Type B pancreatic cell (in vitro differentiated cells): ENCODE measurements at regions not wholly inside any gene's neighbourhood (a gene's known extent, or its start where the extent isn't known, plus 50 kb on each side); places are given as distances from the start of the nearest gene placed in this dataset.

Source experiments
- DNase-seq: peaks from one replicate; pipeline ENCODE4 v3.0.0; 2021; ENCODE audit warnings: mixed read lengths; ENCODE audit not compliant: unreplicated experiment; ENCODE audit errors: extremely low spot score
- H3K27ac Mint-ChIP-seq: 2 replicates; pipeline ENCODE4 v1.8.0; 2021; ENCODE audit warnings: mild to moderate bottlenecking, mixed read lengths
- H3K27me3 Mint-ChIP-seq: 2 replicates; pipeline ENCODE4 v1.8.0; 2021; ENCODE audit warnings: mixed read lengths
- H3K36me3 Mint-ChIP-seq: 2 replicates; pipeline ENCODE4 v1.8.0; 2021; ENCODE audit warnings: mixed read lengths
- H3K4me1 Mint-ChIP-seq: one replicate; pipeline ENCODE4 v1.8.0; 2021; ENCODE audit warnings: mixed read lengths; ENCODE audit not compliant: unreplicated experiment
- H3K4me3 Mint-ChIP-seq: 2 replicates; pipeline ENCODE4 v1.8.0; 2021; ENCODE audit warnings: mild to moderate bottlenecking, mixed read lengths
- H3K9me3 Mint-ChIP-seq: 2 replicates; pipeline ENCODE4 v1.8.0; 2021; ENCODE audit warnings: mixed read lengths
- TF ChIP-seq, protein P1 (sequence below): fragments of 200-600 bp; sonication (generic); conservative IDR thresholded peaks from 2 replicates; pipeline ENCODE4 v1.5.0; 2021; ENCODE audit warnings: antibody characterized with exemption, mild to moderate bottlenecking

DNA sequence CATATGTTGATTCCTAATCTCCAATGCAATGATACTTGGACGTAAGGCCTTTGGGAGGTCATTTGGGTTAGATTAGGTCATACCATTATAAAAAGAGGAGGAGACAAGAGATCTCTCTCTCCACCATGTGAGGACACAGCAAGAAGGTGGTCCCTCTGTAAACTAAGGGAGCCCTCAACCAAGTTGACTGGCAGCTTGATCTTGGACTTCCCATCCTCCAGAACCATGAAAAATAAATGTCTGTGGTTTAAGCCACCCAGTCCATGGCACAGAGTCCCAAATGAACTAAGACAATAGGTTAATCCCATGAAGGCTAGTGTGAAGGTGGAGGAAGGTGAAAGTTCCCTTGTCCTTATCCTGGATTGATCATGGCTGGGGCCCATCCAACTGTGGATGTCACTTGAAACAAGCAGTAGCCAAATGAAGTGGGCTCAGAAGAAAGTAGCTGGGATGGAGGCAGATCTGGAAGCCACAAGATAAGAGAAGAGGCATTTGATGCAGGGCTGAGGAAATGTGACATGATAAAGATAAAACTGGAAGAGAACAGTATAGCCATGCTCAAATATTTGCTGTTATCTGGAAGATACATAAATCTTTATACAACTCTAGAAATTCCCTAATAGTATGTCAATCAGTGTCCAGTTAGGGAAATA is 99.9 kb downstream of the BANF2 start:
- Mint-ChIP-seq H3K36me3 (no peaks in the 10 kb centered on the region), H3K27ac (no peak overlapping the region), H3K4me1 (peaks cover 5% of the 10 kb centered on the region), H3K4me3 (no peak overlapping the region), H3K27me3 (no peaks in the 10 kb centered on the region), H3K9me3 (peaks cover 17% of the 10 kb centered on the region)
- TF ChIP-seq, protein P1, sequence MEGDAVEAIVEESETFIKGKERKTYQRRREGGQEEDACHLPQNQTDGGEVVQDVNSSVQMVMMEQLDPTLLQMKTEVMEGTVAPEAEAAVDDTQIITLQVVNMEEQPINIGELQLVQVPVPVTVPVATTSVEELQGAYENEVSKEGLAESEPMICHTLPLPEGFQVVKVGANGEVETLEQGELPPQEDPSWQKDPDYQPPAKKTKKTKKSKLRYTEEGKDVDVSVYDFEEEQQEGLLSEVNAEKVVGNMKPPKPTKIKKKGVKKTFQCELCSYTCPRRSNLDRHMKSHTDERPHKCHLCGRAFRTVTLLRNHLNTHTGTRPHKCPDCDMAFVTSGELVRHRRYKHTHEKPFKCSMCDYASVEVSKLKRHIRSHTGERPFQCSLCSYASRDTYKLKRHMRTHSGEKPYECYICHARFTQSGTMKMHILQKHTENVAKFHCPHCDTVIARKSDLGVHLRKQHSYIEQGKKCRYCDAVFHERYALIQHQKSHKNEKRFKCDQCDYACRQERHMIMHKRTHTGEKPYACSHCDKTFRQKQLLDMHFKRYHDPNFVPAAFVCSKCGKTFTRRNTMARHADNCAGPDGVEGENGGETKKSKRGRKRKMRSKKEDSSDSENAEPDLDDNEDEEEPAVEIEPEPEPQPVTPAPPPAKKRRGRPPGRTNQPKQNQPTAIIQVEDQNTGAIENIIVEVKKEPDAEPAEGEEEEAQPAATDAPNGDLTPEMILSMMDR: no peak
- DNase-seq: no peak

DNA sequence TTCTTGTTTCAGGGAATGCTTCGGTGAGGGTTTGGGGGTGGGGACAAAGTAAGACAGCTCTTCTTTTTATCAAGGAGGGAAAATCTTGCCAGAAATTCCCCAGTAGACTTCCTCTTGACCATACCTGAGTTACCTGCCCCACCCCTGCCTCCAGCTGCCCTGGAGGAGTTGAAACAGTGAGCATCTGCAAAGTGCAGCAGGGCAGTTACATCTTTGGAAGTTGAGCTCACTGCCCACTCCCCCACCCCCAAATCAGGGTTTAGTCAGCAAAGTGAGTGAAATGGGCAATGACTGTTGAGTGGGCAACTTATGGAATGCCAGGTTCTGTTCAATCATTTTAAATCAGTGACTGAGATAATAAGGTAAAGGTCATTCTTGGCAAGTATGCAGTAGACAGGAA is 98.8 kb downstream of the BANF2 start:
- peaks cover 17% of the 10 kb centered on the region for H3K9me3 Mint-ChIP-seq
- no peaks in the 10 kb centered on the region for H3K36me3 Mint-ChIP-seq
- TF ChIP-seq, protein P1: no peak
- DNase-seq: no peak
- peaks cover 5% of the 10 kb centered on the region for H3K4me1 Mint-ChIP-seq
- H3K27me3 Mint-ChIP-seq: no peaks in the 10 kb centered on the region
- H3K4me3 Mint-ChIP-seq: no peak overlapping the region
- no peak overlapping the region for H3K27ac Mint-ChIP-seq

DNA sequence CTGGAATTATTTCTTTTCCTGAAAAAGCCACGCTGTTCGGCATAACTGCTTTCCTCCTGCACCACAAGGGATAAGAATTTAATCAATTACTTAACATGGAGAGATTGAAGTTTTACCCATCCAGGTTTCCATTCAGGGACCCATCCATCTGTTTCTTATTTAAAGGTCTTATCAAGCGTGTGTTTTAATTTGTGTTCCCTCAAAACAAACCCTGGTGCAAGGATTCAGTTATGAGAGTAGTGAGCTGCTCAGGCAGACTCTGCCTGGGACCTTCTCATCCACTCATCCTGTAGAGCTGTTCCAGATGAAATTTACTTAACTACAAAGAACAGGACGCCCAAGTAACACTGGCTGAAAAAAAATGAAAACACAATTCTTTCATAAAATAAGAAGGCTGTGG is 97.8 kb downstream of the BANF2 start:
- Mint-ChIP-seq H3K4me3 (no peak overlapping the region), H3K4me1 (peaks cover 5% of the 10 kb centered on the region), H3K36me3 (no peaks in the 10 kb centered on the region), H3K27ac (no peak overlapping the region), H3K27me3 (no peaks in the 10 kb centered on the region), H3K9me3 (peaks cover 17% of the 10 kb centered on the region)
- no peak for DNase-seq
- TF ChIP-seq, protein P1: no peak

DNA sequence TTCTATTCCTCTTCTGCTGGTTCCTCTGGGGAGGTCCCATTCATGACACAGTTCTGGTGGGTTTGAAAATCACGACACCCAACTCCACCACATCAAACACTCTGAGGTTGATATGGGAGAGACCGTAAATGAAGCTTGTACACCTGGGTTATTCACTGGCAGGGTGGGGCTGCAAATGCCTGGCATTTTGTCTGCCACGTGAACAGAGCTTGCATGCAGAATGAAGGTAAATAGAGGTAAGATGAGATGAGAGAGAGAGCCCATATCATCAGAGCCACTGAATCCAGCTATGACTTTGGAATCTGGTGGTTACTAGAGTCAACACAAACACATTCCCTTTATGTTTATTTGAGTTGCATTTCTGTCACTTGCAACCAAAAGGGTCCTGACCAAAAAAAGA is 97.4 kb downstream of the BANF2 start:
- no peak for DNase-seq
- TF ChIP-seq, protein P1: no peak

DNA sequence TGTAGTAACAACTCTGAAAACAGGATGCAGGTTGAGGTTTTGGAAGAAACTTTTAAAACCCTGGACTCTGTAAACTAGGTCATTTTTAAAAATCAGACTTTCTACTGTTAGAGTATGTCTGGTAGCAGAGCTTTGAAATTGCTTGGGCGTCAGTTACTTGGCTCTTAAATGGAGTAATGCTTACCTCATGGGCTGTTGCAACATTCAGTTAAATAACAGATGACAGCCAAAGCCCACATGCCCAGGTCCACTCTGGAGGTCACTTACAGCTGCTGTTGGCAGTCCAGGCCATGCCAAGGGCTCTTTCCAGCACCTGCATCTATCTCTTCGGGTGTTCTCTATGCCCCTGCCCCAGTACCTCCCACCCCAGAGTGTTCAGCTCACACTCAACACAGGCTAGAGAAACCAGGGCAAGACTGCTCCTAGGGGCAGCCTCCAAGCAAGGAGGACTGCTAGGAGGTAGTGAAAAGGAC is 96.4 kb downstream of the BANF2 start:
- Mint-ChIP-seq H3K27ac (no peak overlapping the region), H3K4me3 (no peak overlapping the region), H3K36me3 (no peaks in the 10 kb centered on the region), H3K27me3 (no peaks in the 10 kb centered on the region), H3K4me1 (peaks cover 5% of the 10 kb centered on the region), H3K9me3 (peaks cover 12% of the 10 kb centered on the region)
- TF ChIP-seq, protein P1: no peak
- no peak for DNase-seq

More for the DNA sequence above, 97.4 kb downstream of the BANF2 start:
- no peak overlapping the region for H3K27ac Mint-ChIP-seq
- no peaks in the 10 kb centered on the region for H3K27me3 Mint-ChIP-seq
- H3K4me3 Mint-ChIP-seq: no peak overlapping the region
- H3K4me1 Mint-ChIP-seq: peaks cover 5% of the 10 kb centered on the region
- H3K36me3 Mint-ChIP-seq: no peaks in the 10 kb centered on the region
- H3K9me3 Mint-ChIP-seq: peaks cover 17% of the 10 kb centered on the region
